ENCODE measurements at regions not wholly inside any gene's neighbourhood (a gene's known extent, or its start where the extent isn't known, plus 50 kb on each side); places are given as distances from the start of the nearest gene placed in this dataset.
A peak's percentile ranks its signal among the peaks of the same experiment; 100 is the strongest.

DNA sequence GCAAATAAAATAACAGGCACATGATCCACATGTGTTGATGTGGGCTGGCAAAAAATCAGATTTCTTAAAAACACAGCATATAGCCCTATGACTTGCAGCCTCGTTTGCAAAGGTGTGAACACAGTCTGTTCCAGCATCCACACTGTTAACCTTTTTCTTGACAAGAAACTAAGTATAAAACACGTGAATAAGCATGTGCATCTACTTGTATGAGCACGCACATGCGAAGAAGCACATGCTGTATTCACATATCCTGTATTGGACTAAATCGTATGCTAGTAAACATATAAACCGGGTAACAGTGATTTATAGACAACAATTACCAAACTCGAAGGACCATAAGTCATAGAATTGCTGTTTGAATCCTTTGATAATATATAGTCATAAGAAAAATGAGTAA, 218.7 kb downstream of the HDGFL1 start:
- H3K4me3 ChIP-seq (ENCODE audit: low read length) = no peak overlapping the region
- TF ChIP-seq, protein P1, sequence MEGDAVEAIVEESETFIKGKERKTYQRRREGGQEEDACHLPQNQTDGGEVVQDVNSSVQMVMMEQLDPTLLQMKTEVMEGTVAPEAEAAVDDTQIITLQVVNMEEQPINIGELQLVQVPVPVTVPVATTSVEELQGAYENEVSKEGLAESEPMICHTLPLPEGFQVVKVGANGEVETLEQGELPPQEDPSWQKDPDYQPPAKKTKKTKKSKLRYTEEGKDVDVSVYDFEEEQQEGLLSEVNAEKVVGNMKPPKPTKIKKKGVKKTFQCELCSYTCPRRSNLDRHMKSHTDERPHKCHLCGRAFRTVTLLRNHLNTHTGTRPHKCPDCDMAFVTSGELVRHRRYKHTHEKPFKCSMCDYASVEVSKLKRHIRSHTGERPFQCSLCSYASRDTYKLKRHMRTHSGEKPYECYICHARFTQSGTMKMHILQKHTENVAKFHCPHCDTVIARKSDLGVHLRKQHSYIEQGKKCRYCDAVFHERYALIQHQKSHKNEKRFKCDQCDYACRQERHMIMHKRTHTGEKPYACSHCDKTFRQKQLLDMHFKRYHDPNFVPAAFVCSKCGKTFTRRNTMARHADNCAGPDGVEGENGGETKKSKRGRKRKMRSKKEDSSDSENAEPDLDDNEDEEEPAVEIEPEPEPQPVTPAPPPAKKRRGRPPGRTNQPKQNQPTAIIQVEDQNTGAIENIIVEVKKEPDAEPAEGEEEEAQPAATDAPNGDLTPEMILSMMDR (conservative IDR thresholded peaks at IDR 0.05; ENCODE audit: low read length) = no peak
- DNase-seq (ENCODE audit: low read depth) = no peak

DNA sequence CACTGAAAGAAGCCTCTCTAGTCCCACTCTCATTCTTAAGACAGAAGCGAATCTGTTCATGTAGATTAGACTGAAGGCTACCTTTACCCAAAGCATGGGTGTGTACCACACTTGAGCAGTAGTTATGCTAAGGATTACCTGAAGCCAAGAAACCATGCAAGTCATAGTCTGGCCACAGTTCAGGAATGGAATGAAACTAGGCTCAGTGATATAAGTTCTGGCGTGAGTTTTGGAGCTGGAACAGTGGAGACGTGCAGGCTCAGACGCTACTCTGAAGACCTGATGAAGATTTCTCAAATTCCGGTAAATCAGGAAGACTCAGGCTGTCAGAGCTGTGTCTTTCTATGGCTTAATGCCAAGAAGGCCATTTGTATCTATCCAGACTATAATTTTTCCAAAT, 219.9 kb downstream of the HDGFL1 start:
- no peak for DNase-seq (ENCODE audit: low read depth)
- TF ChIP-seq, protein P1 (conservative IDR thresholded peaks at IDR 0.05; ENCODE audit: low read length) = no peak
- H3K4me3 ChIP-seq (ENCODE audit: low read length) = no peak overlapping the region

DNA sequence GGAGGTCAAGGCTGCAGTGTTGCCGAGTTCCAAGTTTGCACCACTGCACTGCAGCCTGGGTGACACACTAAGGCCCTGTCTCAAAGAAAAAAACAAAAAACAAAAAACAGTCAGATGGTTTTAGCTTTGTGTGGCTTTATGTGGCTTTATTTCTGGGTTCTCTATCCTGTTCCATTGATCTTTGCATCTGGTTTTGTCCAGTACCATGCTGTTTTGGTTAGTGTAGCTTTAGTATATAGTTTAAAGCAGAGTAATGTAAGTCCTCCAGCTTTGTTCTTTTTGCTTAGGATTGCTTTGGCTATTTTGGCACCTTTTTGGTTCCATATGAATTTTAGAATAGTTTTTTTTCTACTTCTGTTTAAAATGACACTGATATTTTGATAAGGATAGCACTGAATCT, 225.5 kb downstream of the HDGFL1 start:
- TF ChIP-seq, protein P1 (conservative IDR thresholded peaks at IDR 0.05; ENCODE audit: low read length) = no peak
- no peak for DNase-seq (ENCODE audit: low read depth)
- H3K4me3 ChIP-seq (ENCODE audit: low read length) = no peak overlapping the region

DNA sequence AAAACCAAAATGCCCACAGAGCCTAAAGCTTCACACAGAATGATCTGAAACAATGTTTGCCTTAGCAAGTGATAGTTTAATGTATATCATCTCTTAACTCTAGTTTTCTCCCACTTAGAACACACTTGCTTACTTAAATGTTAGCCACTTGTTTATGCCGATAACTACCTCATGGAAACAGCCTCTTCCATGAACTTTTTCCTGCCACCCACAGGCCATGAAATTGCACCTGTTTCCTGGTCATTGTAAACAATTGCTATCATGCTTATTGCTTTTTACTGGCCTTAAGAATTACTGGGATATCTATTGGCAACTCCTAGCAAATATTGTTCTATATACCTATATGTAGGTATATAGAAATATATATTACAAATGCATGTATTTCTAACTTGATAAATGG, 231.1 kb downstream of the HDGFL1 start:
- no peak for DNase-seq (ENCODE audit: low read depth)
- no peak overlapping the region for H3K4me3 ChIP-seq (ENCODE audit: low read length)
- TF ChIP-seq, protein P1 (conservative IDR thresholded peaks at IDR 0.05; ENCODE audit: low read length) = no peak

DNA sequence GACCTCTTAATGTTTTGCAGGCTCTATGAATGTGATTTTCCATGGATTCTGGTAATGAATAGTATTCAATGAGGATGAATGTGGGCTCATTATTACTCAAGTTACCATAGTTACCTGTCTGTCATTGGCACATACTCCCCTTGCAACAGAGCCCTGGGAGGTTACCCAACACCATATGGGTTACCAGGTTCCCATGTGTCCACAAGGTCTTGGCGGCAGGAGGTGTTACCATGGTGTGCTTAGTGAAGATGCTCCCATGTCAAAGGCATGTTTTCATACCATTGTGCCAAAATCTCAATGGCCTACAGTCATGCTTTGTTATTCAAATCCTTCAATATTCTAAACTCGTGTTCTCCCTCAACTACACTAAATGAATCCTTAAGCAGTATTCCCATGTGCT, 232.5 kb downstream of the HDGFL1 start:
- TF ChIP-seq, protein P1 (conservative IDR thresholded peaks at IDR 0.05; ENCODE audit: low read length) = no peak
- DNase-seq (ENCODE audit: low read depth) = peak; percentile 76
- H3K4me3 ChIP-seq (ENCODE audit: low read length) = no peak overlapping the region

DNA sequence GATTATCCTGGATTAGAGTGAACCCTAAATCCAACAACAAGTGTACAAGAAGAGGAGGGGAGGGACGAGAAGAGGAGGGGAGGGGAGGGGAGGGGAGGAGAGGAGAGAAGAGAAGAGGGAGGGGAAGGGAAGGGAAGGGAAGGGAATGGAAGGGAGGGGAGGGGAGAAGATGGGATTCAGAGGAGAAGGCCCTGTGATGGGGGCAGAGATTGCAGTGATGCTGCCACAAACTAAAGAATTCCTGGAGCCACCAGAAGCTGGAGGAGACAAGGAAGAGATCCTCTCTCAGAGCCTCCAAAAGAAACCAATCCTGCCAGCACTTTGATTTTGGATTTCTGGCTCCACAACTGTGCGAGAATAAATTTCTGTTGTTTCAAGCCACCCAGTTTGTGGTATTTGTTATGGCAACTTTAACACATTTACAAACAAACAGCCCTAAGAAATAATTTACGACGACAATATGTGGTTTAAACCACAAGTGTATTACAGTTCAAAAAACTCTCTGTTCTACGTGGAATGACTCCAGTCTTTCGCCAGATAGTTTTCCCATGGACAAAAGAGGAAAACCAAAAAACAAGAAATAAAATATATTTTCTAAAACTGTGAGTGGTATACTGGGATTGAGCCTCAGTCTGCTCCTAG, 235.4 kb downstream of the HDGFL1 start:
- peak; percentile 54 for DNase-seq (ENCODE audit: low read depth)

DNA sequence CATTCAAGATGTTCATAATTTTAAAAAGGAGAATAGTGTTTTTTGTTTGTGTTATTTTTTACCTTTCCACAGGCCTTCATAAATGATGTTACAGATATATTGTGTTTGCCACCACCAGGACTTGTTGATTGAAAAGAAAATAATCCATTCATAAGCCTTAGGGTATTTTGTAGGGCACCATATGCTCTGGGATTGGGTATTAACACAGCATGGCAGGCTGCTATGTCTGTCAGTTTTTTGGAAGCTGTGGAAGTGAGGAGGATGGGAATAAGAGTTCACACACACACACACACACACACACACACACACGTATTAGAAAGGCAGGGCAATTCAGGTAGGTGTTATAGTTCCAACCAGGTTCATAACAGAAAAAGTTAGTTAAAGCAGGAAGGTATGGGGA, 237.9 kb downstream of the HDGFL1 start:
- no peak for DNase-seq (ENCODE audit: low read depth)
- no peak overlapping the region for H3K4me3 ChIP-seq (ENCODE audit: low read length)
- TF ChIP-seq, protein P1 (conservative IDR thresholded peaks at IDR 0.05; ENCODE audit: low read length) = no peak

More for the DNA sequence above, 235.4 kb downstream of the HDGFL1 start:
- TF ChIP-seq, protein P1 (conservative IDR thresholded peaks at IDR 0.05; ENCODE audit: low read length) = no peak
- no peak overlapping the region for H3K4me3 ChIP-seq (ENCODE audit: low read length)
